ENCODE measurements at regions not wholly inside any gene's neighbourhood (a gene's known extent, or its start where the extent isn't known, plus 50 kb on each side); places are given as distances from the start of the nearest gene placed in this dataset.

DNA sequence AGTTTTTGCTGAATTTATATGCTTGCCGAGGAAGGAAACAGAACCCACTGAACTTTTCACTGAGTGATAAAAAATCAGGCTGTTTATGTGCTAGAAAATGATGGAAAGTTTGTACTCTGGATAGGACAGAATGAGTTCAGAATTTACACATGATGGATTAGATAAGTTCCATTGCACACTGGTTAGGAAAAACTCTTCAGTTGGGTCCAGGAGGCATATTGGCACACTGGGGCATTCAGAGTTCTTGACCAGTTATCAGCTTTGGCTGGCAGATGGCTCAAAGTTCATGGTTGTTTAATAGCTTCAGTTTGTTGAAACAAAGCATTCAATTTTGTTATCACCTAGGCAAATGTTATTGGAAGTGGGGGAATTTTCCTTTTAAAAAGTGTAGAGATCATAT lies 613.3 kb upstream of the SYNCRIP start:
- TF ChIP-seq, protein P1, sequence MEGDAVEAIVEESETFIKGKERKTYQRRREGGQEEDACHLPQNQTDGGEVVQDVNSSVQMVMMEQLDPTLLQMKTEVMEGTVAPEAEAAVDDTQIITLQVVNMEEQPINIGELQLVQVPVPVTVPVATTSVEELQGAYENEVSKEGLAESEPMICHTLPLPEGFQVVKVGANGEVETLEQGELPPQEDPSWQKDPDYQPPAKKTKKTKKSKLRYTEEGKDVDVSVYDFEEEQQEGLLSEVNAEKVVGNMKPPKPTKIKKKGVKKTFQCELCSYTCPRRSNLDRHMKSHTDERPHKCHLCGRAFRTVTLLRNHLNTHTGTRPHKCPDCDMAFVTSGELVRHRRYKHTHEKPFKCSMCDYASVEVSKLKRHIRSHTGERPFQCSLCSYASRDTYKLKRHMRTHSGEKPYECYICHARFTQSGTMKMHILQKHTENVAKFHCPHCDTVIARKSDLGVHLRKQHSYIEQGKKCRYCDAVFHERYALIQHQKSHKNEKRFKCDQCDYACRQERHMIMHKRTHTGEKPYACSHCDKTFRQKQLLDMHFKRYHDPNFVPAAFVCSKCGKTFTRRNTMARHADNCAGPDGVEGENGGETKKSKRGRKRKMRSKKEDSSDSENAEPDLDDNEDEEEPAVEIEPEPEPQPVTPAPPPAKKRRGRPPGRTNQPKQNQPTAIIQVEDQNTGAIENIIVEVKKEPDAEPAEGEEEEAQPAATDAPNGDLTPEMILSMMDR (IDR thresholded peaks at IDR 0.05), result no peak
- TF ChIP-seq POLR2AphosphoS5 (IDR thresholded peaks at IDR 0.05) (no peak), POLR2A (IDR thresholded peaks at IDR 0.05) (no peak)

All from prostate gland (tissue), 2 donors.